ENCODE measurements at regions not wholly inside any gene's neighbourhood (a gene's known extent, or its start where the extent isn't known, plus 50 kb on each side); places are given as distances from the start of the nearest gene placed in this dataset.
A peak's percentile ranks its signal among the peaks of the same experiment; 100 is the strongest.

DNA sequence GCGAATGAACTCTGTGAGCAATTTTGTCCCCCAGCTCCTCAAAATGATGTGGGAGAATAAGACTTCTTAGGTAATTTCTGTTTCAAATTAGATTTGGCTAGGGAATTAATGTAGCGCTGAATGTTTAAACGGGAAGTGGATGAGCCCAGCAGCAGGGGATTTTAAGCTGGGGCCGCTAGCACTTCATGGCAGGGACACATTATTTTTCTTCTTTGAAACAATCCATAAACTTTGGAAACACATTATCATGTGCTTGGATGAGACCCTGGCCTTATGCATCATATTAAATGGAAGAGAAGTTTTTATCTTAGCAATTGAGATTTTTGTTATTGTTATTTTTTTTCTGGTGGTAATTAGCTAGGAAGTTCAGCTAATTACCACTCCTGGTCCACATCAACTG is 74.2 kb upstream of the FUCA2 start:
- DNase-seq (ENCODE audit: low read depth in 2 of 2): no peak
- no peak overlapping the region for H3K4me3 ChIP-seq (replicated peaks in 1 of 2; ENCODE audit: low read depth in 2 of 2, low read length in 2 of 2)
- TF ChIP-seq, protein P1, sequence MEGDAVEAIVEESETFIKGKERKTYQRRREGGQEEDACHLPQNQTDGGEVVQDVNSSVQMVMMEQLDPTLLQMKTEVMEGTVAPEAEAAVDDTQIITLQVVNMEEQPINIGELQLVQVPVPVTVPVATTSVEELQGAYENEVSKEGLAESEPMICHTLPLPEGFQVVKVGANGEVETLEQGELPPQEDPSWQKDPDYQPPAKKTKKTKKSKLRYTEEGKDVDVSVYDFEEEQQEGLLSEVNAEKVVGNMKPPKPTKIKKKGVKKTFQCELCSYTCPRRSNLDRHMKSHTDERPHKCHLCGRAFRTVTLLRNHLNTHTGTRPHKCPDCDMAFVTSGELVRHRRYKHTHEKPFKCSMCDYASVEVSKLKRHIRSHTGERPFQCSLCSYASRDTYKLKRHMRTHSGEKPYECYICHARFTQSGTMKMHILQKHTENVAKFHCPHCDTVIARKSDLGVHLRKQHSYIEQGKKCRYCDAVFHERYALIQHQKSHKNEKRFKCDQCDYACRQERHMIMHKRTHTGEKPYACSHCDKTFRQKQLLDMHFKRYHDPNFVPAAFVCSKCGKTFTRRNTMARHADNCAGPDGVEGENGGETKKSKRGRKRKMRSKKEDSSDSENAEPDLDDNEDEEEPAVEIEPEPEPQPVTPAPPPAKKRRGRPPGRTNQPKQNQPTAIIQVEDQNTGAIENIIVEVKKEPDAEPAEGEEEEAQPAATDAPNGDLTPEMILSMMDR (IDR thresholded peaks at IDR 0.05; ENCODE audit: low read depth, low read length): no peak

DNA sequence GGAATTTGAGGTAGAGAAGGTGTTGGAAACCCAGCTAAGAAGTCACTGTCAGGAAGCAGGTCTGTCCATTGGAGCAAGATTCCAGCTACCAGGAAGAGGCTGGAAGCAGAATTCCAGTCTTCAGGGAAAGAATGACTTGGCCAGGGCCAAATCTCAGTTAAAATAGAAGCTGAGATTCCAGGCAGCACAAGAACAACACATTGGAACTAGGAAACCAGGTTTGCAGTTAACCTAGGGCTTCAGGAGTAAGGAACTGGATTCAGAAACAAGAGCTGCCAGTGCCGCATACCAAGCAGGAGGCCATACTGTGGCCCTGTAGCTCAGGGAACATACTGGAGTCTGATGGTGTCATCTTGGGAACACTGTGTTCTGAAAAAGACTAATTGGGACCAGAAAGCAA is 73.7 kb upstream of the FUCA2 start:
- DNase-seq (ENCODE audit: low read depth in 2 of 2): no peak
- TF ChIP-seq, protein P1 (IDR thresholded peaks at IDR 0.05; ENCODE audit: low read depth, low read length): no peak
- H3K4me3 ChIP-seq (replicated peaks in 1 of 2; ENCODE audit: low read depth in 2 of 2, low read length in 2 of 2): no peak overlapping the region

DNA sequence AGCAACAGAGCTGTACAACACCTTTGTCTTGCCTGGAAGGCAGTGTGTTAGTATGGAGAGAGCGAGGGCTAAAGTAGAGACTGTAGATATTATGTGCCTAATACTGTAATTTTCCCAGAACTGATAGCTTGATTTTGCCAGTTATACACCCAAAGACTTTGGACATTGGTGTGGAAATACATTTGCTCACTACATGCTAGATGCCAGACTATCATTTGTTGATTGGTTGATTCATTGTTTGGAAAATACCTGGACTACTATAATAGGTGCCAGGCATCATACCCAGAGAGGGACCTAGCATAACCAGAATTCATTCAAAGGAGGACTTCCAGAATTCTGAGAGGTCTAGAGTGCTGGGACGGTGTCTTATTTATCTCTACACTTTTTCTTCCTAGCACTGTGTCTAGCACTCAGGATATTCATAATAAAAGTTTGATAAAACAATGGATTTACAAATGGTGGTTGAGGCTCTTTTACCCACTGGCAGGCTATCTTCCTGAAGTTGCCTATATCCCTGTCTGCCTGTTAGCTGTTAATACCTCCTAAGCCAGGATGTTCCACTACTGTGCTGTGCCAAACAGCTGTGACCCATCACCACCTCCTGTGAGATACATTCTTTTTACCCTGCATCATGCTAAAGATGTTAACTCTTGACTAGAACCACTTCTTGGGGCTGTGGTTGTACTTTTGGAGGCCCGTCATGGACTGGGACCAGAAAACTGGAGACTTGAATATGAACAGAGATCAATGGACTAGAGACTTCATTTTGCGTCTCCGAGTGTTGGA is 72.2 kb upstream of the FUCA2 start:
- no peak overlapping the region for H3K4me3 ChIP-seq (replicated peaks in 1 of 2; ENCODE audit: low read depth in 2 of 2, low read length in 2 of 2)
- TF ChIP-seq, protein P1 (IDR thresholded peaks at IDR 0.05; ENCODE audit: low read depth, low read length): no peak
- peak; percentile 80 to 88 for DNase-seq (ENCODE audit: low read depth in 2 of 2)

DNA sequence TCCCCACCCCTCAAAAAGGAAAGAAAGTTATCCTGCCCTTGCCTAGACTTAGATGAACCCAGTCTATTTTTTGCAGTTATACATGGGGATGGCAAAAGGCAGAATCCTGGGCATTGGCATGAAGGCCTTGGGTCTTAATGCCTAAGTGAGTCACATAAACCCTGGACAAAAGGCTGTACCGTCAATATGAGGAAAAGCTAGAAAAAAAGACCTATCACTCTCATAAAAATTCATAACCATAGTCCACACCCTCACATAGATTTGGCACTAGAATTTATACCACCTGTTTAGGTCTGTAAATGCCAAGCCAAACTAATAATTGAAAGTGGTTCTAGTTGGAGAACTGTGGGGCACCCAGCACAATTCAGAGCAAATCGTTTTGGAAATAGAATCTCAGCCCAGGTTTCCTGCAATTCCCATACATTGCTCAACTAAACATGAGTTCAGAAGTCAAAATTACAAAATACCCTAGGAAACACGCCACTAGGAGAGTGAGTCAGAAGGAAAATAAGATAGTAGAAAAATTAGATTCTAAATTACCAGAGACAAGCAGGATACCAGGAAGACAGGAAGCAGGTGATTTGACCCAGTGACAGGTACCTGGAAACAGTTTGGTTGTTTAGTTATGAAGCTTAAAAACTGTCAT is 70.4 kb upstream of the FUCA2 start:
- DNase-seq (ENCODE audit: low read depth in 2 of 2): peak; percentile 86 to 89
- H3K4me3 ChIP-seq (replicated peaks in 1 of 2; ENCODE audit: low read depth in 2 of 2, low read length in 2 of 2): no peak overlapping the region
- TF ChIP-seq, protein P1 (IDR thresholded peaks at IDR 0.05; ENCODE audit: low read depth, low read length): no peak

DNA sequence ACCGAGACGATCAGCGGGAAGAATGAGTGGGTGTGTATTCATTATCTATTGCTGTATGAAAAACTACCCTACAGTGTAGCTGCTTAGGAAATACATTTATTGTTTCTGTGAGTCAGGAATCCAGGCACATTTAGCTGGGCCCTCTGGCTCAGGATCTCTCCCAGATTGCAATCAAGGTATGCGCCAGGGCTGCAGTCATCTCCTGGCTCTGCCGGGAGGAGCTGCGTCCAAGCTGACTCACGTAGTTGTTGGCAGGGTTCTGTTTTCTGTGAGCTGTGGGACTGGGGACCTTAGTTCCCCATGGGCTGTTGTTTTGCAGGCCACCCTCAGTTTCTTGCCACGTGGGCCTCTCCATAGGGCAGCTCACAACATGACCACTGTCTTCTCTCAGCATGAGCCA is 68.2 kb upstream of the FUCA2 start:
- TF ChIP-seq, protein P1 (IDR thresholded peaks at IDR 0.05; ENCODE audit: low read depth, low read length): no peak
- H3K4me3 ChIP-seq (replicated peaks in 1 of 2; ENCODE audit: low read depth in 2 of 2, low read length in 2 of 2): no peak overlapping the region
- DNase-seq (ENCODE audit: low read depth in 2 of 2): peak; percentile 86 to 97

DNA sequence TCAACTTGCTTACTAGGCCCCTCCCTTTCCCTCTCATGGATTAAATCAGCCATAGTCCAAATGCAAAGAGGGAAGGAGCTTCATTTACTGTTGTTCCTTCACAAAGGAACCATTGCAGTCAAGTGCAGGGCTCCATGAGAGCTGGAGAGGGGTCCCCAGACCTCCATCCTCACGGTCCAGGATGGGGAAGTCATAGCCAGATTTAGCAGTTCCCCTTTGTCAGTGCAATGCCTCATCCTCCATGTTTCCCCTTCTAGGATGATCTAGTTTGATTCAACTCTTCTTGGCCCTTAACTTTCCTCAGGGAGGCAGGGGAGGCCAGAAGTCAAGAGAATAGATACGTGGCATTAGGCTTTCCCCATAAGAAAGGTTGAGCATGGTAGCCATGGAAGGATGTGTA is 66.5 kb upstream of the FUCA2 start:
- TF ChIP-seq, protein P1 (IDR thresholded peaks at IDR 0.05; ENCODE audit: low read depth, low read length): no peak
- DNase-seq (ENCODE audit: low read depth in 2 of 2): no peak
- no peak overlapping the region for H3K4me3 ChIP-seq (replicated peaks in 1 of 2; ENCODE audit: low read depth in 2 of 2, low read length in 2 of 2)
